ENCODE measurements at regions not wholly inside any gene's neighbourhood (a gene's known extent, or its start where the extent isn't known, plus 50 kb on each side); places are given as distances from the start of the nearest gene placed in this dataset.

GRCh38 chr2:8243748-8244400, 438.0 kb upstream of the ID2 start:
- no peaks in the 10 kb centered on the region for H3K9me3 ChIP-seq (ENCODE audit: control insufficient read depth in 4 of 4, low read length in 3 of 4)
- H3K4me1 ChIP-seq (ENCODE audit: control insufficient read depth in 4 of 4, insufficient read depth in 4 of 4, low read length in 3 of 4) = peaks cover 10 to 31% (median 20%) of the 10 kb centered on the region in 4 donors
- no peak overlapping the region for H3K9ac ChIP-seq (ENCODE audit: low read depth in 1 of 2, low read length in 2 of 2)
- H3K27ac ChIP-seq (ENCODE audit: low read depth in 1 of 2, low read length in 2 of 2) = peak overlapping the region in 1 of 2 donors; percentile 89
- H3K4me3 ChIP-seq (ENCODE audit: low read depth in 1 of 3, low read length in 3 of 3) = no peak overlapping the region
- TF ChIP-seq FOXA2 (IDR thresholded peaks at IDR 0.05) = no peak
- no peak for TF ChIP-seq MAX (IDR thresholded peaks at IDR 0.05)
- TF ChIP-seq RAD21 (IDR thresholded peaks at IDR 0.05) = no peak
- TF ChIP-seq, protein P1, sequence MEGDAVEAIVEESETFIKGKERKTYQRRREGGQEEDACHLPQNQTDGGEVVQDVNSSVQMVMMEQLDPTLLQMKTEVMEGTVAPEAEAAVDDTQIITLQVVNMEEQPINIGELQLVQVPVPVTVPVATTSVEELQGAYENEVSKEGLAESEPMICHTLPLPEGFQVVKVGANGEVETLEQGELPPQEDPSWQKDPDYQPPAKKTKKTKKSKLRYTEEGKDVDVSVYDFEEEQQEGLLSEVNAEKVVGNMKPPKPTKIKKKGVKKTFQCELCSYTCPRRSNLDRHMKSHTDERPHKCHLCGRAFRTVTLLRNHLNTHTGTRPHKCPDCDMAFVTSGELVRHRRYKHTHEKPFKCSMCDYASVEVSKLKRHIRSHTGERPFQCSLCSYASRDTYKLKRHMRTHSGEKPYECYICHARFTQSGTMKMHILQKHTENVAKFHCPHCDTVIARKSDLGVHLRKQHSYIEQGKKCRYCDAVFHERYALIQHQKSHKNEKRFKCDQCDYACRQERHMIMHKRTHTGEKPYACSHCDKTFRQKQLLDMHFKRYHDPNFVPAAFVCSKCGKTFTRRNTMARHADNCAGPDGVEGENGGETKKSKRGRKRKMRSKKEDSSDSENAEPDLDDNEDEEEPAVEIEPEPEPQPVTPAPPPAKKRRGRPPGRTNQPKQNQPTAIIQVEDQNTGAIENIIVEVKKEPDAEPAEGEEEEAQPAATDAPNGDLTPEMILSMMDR (IDR thresholded peaks at IDR 0.05; ENCODE audit: low read depth, low read length, missing input control) = no peak
- no peak for DNase-seq (ENCODE audit: low spot score)
- H3K27me3 ChIP-seq (ENCODE audit: control insufficient read depth in 4 of 4, insufficient read depth in 4 of 4, low read length in 3 of 4) = no peaks in the 10 kb centered on the region
- no peaks in the 10 kb centered on the region for H3K36me3 ChIP-seq (ENCODE audit: control insufficient read depth in 4 of 4, insufficient read depth in 3 of 4, low read depth in 1 of 4, low read length in 3 of 4)
- WGBS = 97% methylated on average over 5 of the region's 5 CpGs

DNA sequence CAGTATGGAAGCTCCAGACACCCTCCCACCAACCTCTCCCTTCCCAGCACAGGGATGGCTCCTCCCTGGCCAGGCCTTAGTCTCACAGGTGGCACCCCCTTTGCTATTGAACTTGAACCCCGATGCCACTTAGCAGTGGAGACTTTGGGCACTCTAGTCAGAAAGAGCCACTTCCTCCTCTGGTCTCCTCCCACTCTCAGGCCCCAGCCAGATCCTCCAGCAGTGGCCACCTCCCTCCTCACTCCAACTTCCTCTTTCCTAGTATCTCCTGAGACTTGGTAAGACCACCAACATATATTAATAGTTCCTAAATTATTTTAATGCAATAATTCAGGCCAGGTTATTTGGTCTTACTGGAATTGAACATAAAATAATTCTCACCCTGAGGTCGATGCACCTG, 437.2 kb upstream of the ID2 start:
- Histone ChIP-seq H3K36me3 (ENCODE audit: control insufficient read depth in 4 of 4, insufficient read depth in 3 of 4, low read depth in 1 of 4, low read length in 3 of 4) (no peaks in the 10 kb centered on the region), H3K9ac (ENCODE audit: low read depth in 1 of 2, low read length in 2 of 2) (no peak overlapping the region), H3K27ac (ENCODE audit: low read depth in 1 of 2, low read length in 2 of 2) (no peak overlapping the region), H3K9me3 (ENCODE audit: control insufficient read depth in 4 of 4, low read length in 3 of 4) (no peaks in the 10 kb centered on the region), H3K4me3 (ENCODE audit: low read depth in 1 of 3, low read length in 3 of 3) (no peak overlapping the region), H3K4me1 (ENCODE audit: control insufficient read depth in 4 of 4, insufficient read depth in 4 of 4, low read length in 3 of 4) (peaks cover 8 to 28% (median 15%) of the 10 kb centered on the region in 4 donors), H3K27me3 (ENCODE audit: control insufficient read depth in 4 of 4, insufficient read depth in 4 of 4, low read length in 3 of 4) (no peaks in the 10 kb centered on the region)
- DNase-seq (ENCODE audit: low spot score) = no peak
- TF ChIP-seq EGR1 (IDR thresholded peaks at IDR 0.05; ENCODE audit: low read depth in 2 of 2) (no peak), ATF3 (IDR thresholded peaks at IDR 0.05) (no peak), GABPA (IDR thresholded peaks at IDR 0.05 in 1 of 2, conservative IDR thresholded peaks at IDR 0.05 in 1 of 2) (no peak), MAX (IDR thresholded peaks at IDR 0.05) (no peak), FOXA2 (IDR thresholded peaks at IDR 0.05) (no peak), HNF4A (conservative IDR thresholded peaks at IDR 0.05) (no peak), FOXA1 (IDR thresholded peaks at IDR 0.05) (no peak), ZBTB33 (IDR thresholded peaks at IDR 0.05) (no peak), TAF1 (conservative IDR thresholded peaks at IDR 0.05) (no peak), JUND (IDR thresholded peaks at IDR 0.05) (no peak), NR2F2 (IDR thresholded peaks at IDR 0.05) (no peak)
- TF ChIP-seq, protein P1 (IDR thresholded peaks at IDR 0.05; ENCODE audit: low read depth, low read length, missing input control) = no peak
- 87% methylated on average over 2 of the region's 2 CpGs for WGBS
